Osteocyte (in vitro differentiated cells): ENCODE measurements at regions not wholly inside any gene's neighbourhood (a gene's known extent, or its start where the extent isn't known, plus 50 kb on each side); places are given as distances from the start of the nearest gene placed in this dataset.

ENCODE experiments used
- DNase-seq: peaks from one replicate; pipeline ENCODE4 v3.0.0; 2021; ENCODE audit warnings: mixed read lengths; ENCODE audit not compliant: unreplicated experiment; ENCODE audit errors: extremely low spot score
- H3K27ac Mint-ChIP-seq: one replicate; pipeline ENCODE4 v1.8.0; 2021; ENCODE audit warnings: mild to moderate bottlenecking, mixed read lengths; ENCODE audit not compliant: unreplicated experiment
- H3K27me3 Mint-ChIP-seq: one replicate; pipeline ENCODE4 v1.8.0; 2021; ENCODE audit warnings: mixed read lengths; ENCODE audit not compliant: unreplicated experiment
- H3K36me3 Mint-ChIP-seq: one replicate; pipeline ENCODE4 v1.8.0; 2021; ENCODE audit warnings: mixed read lengths; ENCODE audit not compliant: unreplicated experiment
- H3K4me1 Mint-ChIP-seq: one replicate; pipeline ENCODE4 v1.8.0; 2021; ENCODE audit warnings: mixed read lengths; ENCODE audit not compliant: unreplicated experiment
- H3K4me3 Mint-ChIP-seq: one replicate; pipeline ENCODE4 v1.8.0; 2021; ENCODE audit warnings: mild to moderate bottlenecking, moderate library complexity, mixed read lengths; ENCODE audit not compliant: unreplicated experiment
- H3K9me3 Mint-ChIP-seq: one replicate; pipeline ENCODE4 v1.8.0; 2021; ENCODE audit warnings: mixed read lengths; ENCODE audit not compliant: unreplicated experiment
- TF ChIP-seq, protein P1 (sequence below): fragments of 200-600 bp; sonication (generic); IDR thresholded peaks from 2 replicates; pipeline ENCODE4 v1.5.0; 2021; ENCODE audit warnings: antibody characterized with exemption, mild to moderate bottlenecking, moderate library complexity

DNA sequence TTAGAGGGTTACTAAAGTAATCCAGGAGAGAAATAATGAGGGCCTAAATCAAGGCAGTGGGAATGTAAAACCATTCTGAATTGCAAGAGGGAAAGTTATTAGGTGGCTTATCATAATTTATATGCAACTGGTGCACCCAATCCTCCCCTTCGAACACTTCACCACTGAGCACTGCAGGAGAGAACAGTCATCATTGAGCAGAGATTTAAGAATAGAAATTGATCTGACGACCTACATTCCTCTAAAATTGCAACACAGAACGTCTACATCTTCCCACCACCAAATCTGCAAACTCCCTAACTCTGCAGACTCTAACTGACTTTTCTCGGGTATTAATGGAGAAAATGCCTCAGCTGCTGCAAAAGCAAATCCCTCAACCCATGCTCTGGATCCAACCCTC, 138.5 kb upstream of the CDH20 start:
- Mint-ChIP-seq H3K36me3 (no peaks in the 10 kb centered on the region), H3K27ac (no peak overlapping the region), H3K4me3 (no peak overlapping the region), H3K4me1 (no peaks in the 10 kb centered on the region), H3K27me3 (peaks cover 12% of the 10 kb centered on the region), H3K9me3 (no peaks in the 10 kb centered on the region)
- TF ChIP-seq, protein P1, sequence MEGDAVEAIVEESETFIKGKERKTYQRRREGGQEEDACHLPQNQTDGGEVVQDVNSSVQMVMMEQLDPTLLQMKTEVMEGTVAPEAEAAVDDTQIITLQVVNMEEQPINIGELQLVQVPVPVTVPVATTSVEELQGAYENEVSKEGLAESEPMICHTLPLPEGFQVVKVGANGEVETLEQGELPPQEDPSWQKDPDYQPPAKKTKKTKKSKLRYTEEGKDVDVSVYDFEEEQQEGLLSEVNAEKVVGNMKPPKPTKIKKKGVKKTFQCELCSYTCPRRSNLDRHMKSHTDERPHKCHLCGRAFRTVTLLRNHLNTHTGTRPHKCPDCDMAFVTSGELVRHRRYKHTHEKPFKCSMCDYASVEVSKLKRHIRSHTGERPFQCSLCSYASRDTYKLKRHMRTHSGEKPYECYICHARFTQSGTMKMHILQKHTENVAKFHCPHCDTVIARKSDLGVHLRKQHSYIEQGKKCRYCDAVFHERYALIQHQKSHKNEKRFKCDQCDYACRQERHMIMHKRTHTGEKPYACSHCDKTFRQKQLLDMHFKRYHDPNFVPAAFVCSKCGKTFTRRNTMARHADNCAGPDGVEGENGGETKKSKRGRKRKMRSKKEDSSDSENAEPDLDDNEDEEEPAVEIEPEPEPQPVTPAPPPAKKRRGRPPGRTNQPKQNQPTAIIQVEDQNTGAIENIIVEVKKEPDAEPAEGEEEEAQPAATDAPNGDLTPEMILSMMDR = no peak
- DNase-seq = no peak

DNA sequence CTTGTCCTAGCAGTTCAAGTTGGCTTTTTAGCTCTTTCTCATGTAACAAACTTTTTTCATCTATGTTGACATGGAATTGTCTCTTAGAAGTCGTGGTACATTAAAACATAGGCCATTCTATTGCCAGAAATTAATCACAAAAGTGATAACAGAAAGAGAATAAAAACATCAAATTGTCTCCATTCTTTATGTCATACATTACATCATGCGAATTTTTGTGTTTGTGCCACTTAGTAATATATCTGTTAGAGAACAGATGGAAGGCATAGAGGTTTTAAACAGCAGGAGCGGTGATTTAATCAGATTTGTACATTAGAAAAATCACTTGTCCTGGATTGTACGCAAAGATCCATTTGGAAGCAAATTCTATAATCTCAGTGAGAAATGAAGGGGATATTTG, 136.5 kb upstream of the CDH20 start:
- H3K9me3 Mint-ChIP-seq = no peaks in the 10 kb centered on the region
- no peak for DNase-seq
- no peak overlapping the region for H3K4me3 Mint-ChIP-seq
- H3K27me3 Mint-ChIP-seq = peaks cover 12% of the 10 kb centered on the region
- no peaks in the 10 kb centered on the region for H3K4me1 Mint-ChIP-seq
- H3K36me3 Mint-ChIP-seq = no peaks in the 10 kb centered on the region
- H3K27ac Mint-ChIP-seq = no peak overlapping the region
- TF ChIP-seq, protein P1 = no peak

DNA sequence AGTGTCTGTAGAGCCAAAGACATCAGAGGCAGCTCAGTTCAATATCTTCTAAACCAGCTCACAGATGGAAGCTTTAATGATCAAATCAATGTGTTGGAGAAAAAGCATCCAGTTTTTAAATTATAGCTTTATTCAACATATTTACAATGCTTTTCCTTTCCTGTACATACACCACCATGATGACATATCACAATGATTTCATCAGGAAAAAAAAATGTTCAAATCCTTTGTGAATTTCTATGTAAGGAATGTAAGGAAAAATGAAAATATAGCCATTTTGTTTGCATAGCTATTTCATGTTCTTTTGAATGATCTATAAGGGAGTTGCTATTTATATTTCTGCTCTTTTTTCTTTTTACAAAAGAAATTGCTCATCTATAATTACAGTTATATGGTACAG, 134.7 kb upstream of the CDH20 start:
- no peaks in the 10 kb centered on the region for H3K4me1 Mint-ChIP-seq

DNA sequence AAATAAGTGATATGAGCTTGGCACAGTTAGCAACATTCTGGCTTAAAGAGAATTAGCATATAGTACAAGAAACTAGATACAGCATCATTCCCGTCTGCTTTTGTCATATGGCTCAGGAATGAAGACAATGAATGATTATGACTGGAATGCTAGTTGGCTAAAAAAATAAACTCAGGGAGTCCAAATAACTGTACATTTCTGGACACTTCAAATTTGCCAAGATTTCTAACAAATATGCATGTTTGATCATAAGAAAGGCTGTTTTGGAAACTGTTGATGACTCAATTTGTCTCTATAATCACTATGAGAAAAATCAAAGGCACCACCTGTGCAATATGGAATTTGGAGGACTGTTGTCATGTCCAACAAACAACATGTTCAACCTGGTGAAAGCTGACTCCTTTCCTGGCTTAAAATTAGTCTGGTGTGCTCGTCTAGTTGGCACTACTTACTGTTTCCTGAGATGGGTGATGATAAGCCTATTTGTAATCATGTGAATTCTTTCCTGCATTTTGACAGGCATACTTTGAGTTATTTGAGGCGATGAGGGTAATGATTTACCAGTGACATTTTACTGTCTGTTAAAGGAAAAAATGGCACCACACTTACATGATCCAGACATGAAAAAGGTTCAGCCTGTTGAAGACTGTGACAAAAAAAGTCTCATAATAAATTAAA, 133.9 kb upstream of the CDH20 start:
- H3K27ac Mint-ChIP-seq = no peak overlapping the region
- DNase-seq = no peak

More for the DNA sequence above, 134.7 kb upstream of the CDH20 start:
- Mint-ChIP-seq H3K4me3 (no peak overlapping the region), H3K27ac (no peak overlapping the region), H3K27me3 (peaks cover 15% of the 10 kb centered on the region), H3K36me3 (no peaks in the 10 kb centered on the region), H3K9me3 (no peaks in the 10 kb centered on the region)
- TF ChIP-seq, protein P1 = no peak
- DNase-seq = no peak

DNA sequence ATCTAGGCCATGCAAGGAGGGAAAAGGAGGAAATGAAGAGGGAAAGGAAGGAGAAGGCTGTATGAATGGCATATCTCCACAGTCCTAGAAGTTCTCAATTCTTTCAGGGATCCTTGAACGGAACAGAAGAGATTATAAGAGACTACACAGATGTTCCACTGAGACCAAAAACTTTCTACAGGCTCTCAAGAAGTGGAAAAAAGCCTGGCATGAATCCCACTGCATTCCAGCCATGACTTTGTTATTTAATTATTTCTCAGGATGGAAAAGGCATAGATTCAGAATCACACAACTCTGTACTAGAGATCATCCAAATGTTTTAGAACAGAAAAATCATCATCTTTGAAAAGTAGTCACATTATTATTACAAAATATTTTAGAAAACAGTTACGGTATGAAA, 131.7 kb upstream of the CDH20 start:
- H3K36me3 Mint-ChIP-seq = no peaks in the 10 kb centered on the region
- DNase-seq = no peak
- H3K4me1 Mint-ChIP-seq = no peaks in the 10 kb centered on the region
- no peaks in the 10 kb centered on the region for H3K9me3 Mint-ChIP-seq
- TF ChIP-seq, protein P1 = no peak
- no peak overlapping the region for H3K4me3 Mint-ChIP-seq
- no peak overlapping the region for H3K27ac Mint-ChIP-seq
- H3K27me3 Mint-ChIP-seq = peaks cover 17% of the 10 kb centered on the region

More for the DNA sequence above, 133.9 kb upstream of the CDH20 start:
- Mint-ChIP-seq H3K36me3 (no peaks in the 10 kb centered on the region), H3K9me3 (no peaks in the 10 kb centered on the region), H3K4me1 (no peaks in the 10 kb centered on the region), H3K4me3 (no peak overlapping the region), H3K27me3 (peaks cover 15% of the 10 kb centered on the region)
- TF ChIP-seq, protein P1 = no peak
